DMS153 (cell line): ENCODE measurements at regions not wholly inside any gene's neighbourhood (a gene's known extent, or its start where the extent isn't known, plus 50 kb on each side); places are given as distances from the start of the nearest gene placed in this dataset.
"Not testable (repeated sequence)": the region's sequence is repeated elsewhere in the genome, so short reads cannot be mapped to it uniquely, and the experiment has no call there.

Experiments
- DNase-seq: peaks from one replicate; lab custom pipeline; 2025; lab: John Stamatoyannopoulos, UW

GRCh38 chr5:158264264-158264663, 405.3 kb upstream of the CLINT1 start:
- DNase-seq = no peak

DNA sequence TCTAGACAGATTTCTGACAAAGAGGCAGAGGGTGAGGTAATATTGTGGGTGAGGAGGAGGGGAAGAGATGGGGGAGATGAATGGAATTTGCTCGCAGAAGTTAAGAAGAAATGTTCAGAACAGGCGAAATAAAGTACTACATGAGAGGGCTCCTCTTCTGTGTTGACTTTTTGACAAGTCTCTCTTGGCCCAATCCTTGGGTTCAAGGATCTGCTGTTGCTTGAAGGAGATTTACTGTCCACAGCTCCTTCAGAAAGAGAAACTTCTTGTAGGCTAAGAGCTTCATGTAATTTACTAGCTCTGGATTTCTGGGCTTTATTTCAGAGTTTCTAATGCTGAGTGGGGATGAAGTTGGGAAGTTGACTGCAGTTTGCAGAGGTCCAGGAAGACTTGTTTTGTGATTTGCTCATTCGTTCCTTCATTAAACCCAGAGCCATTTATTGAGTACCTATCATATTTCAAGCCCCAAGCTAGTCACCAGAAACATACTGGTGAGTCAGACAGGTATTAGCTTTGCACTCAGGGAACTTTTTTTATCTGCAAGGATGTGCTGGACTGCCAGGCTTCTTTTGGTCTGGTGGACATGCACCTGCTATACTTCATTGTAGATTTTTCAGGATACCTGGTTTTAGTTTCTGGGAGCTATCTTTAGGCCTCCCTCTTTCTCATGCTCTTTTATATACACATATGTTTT, 402.9 kb upstream of the CLINT1 start:
- no peak for DNase-seq

GRCh38 chr5:158256096-158256495, 397.2 kb upstream of the CLINT1 start:
- no peak for DNase-seq

DNA sequence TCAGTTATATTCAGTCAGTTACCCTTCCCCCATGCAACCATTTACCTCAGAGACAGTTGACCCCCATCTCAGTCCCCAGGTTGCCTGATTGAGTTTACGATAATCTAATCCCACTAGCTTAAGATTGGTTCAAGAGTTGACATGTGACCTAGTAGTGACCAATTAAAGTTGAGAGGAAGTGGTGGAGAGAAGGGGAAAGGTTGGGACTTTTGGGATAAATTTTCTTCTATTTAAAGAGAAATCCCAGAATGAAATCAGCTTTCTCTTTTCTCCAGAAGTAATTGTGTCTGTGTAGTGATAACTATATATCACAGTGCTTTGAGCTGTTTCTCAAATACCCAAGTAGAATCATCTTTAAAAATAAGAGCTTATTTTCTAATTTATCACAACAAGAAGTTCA, 396.7 kb upstream of the CLINT1 start:
- DNase-seq = no peak

GRCh38 chr5:158246661-158247060, 387.7 kb upstream of the CLINT1 start:
- no peak for DNase-seq

DNA sequence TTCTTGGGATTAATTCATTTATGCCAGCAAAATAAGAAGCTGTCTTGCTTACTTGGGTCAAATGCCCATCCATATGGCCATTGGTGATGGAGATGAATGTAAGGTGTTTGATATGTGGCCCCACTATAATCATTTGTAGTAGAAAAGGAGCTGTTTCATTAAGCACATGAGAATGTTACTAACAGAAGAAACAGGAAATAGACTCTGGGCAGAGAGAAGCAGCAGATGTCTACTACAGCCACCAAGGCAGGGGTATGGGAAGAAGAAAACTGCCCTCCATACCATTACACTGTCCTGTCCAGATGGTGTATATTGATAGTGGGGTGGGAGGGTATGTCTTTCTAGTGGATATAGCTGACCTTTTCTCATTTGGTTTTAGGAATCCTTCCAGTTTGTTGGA, 386.6 kb upstream of the CLINT1 start:
- DNase-seq = no peak

- DNase-seq = no peak
Measured at GRCh38 chr5:158244882-158245281, 385.9 kb upstream of the CLINT1 start.

DNA sequence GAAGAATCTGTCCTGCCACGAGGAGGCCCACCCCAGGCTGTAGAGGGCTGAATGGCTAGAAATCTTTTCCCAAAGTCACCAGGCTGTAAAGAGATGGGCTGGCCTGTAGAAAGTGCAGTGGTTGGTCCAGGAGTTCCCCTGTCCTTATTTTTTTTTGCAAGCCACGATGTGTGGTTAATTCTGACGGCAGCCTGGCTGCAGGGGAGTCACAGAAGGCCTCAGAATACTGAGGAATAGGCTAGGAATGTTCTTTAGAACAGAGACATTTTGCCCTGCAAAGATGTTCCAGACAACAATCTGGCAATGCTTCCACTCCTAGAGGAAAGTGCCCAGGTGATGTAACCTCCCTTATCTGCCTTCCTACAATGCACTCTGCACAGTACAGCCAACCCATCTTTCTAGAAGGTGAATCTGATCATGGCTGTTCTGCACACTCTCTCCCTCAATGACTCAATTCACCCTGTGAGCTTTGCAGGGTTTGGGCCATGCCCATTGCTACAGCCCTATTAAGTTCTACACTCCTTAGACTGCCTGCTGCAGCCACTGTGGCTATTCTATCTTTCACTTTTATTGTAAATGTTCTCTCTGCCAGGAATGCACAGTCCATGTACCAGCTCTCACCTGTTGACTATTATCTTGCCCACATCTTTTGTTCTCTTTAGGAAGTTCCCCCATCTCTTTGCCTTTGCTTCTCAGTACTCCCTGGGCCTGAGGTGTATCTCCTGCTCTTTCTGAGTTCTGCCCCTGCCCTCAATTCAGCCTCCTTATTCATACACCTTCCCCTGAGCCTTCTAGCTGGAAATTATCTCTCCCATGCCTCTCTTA, 377.8 kb upstream of the CLINT1 start:
- no peak for DNase-seq

DNA sequence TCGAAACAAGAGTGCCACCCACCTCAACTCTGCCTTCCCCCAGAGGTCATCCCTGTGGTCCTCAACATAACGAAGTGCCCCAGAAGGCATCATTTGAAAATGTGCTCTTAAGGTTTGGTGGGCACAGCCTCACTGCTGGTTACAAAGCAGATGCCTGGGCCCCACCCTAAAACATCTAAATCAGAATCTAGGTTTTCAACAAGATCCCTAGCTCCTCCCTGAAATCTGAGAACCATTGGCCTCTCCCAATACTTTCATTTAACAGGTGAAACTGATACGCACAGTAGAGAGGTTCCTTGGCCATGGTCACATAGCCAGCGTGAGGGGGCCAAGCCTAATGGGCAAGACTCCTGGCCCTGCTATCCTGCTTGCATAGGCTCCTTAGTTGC, 376.2 kb upstream of the CLINT1 start:
- DNase-seq = no peak

- peak; percentile 51 for DNase-seq
Measured at GRCh38 chr5:158234323-158235158, 375.6 kb upstream of the CLINT1 start.

DNA sequence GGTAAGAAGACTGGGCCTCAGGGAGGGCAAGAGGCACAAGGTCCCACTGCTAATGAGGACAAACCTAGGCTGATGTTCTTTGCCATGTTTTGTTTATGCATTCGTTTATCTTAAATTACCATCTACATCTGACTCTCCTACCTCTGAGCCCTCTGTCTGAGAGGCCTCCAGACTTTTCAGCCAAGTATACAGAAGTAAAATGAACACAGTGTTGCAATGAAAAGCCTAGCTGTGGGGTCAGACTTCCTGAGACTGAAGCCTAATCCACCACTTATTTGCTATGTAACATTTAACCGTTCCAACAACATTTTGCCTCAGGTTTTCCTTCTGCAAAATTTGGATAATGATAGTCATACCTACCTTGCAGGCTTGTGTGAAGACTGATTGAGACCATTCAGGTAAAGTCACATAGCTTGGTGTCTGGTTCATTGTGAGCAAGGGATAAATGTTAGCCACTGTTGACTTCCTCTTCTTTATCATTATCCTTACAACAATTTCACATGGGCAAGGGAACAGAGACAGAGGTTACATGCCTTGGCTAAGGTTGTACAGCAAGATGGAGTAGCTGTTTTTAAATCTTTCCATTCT, 374.9 kb upstream of the CLINT1 start:
- DNase-seq = no peak

GRCh38 chr5:158227314-158227713, 368.4 kb upstream of the CLINT1 start:
- DNase-seq = not testable (repeated sequence)

GRCh38 chr5:158226496-158226895, 367.6 kb upstream of the CLINT1 start:
- no peak for DNase-seq

GRCh38 chr5:158224253-158224652, 365.3 kb upstream of the CLINT1 start:
- no peak for DNase-seq

DNA sequence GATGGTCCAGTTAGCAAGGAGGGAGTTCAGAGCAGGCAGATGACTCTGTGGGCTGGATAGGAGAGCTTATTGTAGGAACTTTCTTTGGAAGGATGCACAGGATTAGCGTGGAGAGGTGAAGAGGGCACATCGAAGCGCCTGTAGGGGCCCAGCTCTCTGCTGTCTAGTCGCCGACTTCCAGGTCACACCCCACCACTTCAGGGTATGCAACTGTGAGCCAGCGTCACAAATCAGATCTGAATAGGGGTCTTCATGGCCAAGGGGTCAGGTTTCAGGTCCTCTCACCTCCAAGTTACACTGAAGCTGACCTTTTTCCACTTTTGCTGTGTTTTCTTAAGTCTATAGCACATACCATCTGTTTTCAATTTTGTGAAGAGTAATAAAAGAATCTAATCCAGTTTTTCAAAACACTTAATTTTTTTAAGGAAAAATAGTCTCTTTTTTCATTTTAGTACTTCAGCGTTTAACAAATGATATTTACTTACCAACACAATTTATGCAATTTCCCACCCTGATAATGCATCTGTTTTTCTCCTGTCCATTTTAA, 364.2 kb upstream of the CLINT1 start:
- DNase-seq = no peak

DNA sequence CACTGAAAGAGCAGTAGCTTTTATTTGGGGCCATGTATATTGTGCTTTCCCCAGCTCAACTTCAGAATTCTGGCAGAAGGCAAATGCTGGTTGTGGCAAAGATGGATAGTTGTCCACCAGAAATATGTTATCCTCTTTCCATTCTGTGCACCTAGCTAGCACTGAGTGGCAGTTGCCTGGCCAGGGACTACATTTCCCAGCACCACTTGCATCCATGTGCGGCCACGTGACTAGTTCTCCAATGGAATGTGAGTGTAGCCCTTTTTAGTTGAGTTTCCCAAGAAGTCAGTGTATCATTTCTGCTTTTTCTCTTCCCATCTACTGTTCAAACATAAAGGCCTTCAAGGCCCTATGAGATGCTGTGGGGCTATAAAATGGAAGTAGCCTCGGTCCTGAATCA, 354.0 kb upstream of the CLINT1 start:
- DNase-seq = no peak

DNA sequence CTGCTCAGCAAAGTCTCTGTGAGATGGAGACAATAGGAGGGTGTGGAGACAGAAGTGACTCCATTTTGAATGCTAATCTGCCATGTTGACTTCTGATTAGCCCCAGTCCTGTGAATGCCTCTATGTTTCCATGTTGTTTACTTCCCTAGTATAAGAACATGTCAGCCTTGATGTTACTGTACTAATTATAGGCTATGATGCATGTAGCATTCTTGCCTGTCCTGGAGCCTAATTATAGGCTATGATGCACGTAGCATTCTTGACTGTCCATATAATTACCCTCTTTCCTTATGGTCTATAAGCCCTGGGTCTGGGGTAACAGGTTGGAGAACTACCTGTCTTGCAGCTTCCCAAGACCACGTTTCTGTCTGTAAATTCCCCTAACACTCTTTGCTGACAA, 353.3 kb upstream of the CLINT1 start:
- no peak for DNase-seq

- DNase-seq = no peak
Measured at GRCh38 chr5:158209219-158209908, 350.4 kb upstream of the CLINT1 start.

DNA sequence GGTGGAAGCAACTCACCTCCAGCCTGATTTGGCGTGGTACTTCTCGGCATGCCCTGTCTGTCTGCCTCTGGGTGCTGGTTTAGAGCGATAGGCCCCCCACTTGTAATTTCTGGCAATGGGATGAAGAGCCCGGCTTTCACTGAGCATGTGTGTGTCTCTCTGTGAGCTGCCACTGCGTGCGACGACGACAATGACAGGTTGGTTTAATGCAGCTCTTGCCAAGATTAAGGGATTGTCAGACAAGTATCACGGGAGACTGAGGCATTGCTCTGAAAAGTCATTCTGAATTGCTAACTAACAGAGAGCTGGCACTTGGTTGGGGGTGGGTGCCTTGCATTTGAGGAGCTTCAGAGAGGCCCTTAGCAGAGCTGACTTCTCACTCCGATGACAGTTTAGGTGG, 348.8 kb upstream of the CLINT1 start:
- no peak for DNase-seq

GRCh38 chr5:158205992-158206391, 347.0 kb upstream of the CLINT1 start:
- DNase-seq = no peak

- DNase-seq = no peak
Measured at GRCh38 chr5:158203261-158203660, 344.3 kb upstream of the CLINT1 start.
